ENCODE measurements at regions not wholly inside any gene's neighbourhood (a gene's known extent, or its start where the extent isn't known, plus 50 kb on each side); places are given as distances from the start of the nearest gene placed in this dataset.
"Not testable (repeated sequence)": the region's sequence is repeated elsewhere in the genome, so short reads cannot be mapped to it uniquely, and the experiment has no call there.

GRCh38 chr1:187734427-187734826, 905.7 kb downstream of the PLA2G4A start:
- no peak for DNase-seq (ENCODE audit: extremely low read depth, low read depth)
- TF ChIP-seq CTCF (IDR thresholded peaks at IDR 0.05; ENCODE audit: low read depth, low read length) = no peak

GRCh38 chr1:187744665-187745064, 915.9 kb downstream of the PLA2G4A start:
- DNase-seq (ENCODE audit: extremely low read depth, low read depth) = no peak
- no peak for TF ChIP-seq CTCF (IDR thresholded peaks at IDR 0.05; ENCODE audit: low read depth, low read length)

- DNase-seq (ENCODE audit: extremely low read depth, low read depth) = no peak
- TF ChIP-seq CTCF (IDR thresholded peaks at IDR 0.05; ENCODE audit: low read depth, low read length) = no peak
Measured at GRCh38 chr1:187755536-187755935, 926.8 kb downstream of the PLA2G4A start.

GRCh38 chr1:187756684-187757083, 927.9 kb downstream of the PLA2G4A start:
- not testable (repeated sequence) for DNase-seq (ENCODE audit: extremely low read depth, low read depth)

- DNase-seq (ENCODE audit: extremely low read depth, low read depth) = no peak
- no peak for TF ChIP-seq CTCF (IDR thresholded peaks at IDR 0.05; ENCODE audit: low read depth, low read length)
Measured at GRCh38 chr1:187759825-187760333, 931.1 kb downstream of the PLA2G4A start.

GRCh38 chr1:187762118-187762517, 933.4 kb downstream of the PLA2G4A start:
- no peak for TF ChIP-seq CTCF (IDR thresholded peaks at IDR 0.05; ENCODE audit: low read depth, low read length)
- no peak for DNase-seq (ENCODE audit: extremely low read depth, low read depth)

GRCh38 chr1:187763465-187763864, 934.7 kb downstream of the PLA2G4A start:
- no peak for DNase-seq (ENCODE audit: extremely low read depth, low read depth)
- TF ChIP-seq CTCF (IDR thresholded peaks at IDR 0.05; ENCODE audit: low read depth, low read length) = no peak

- TF ChIP-seq CTCF (IDR thresholded peaks at IDR 0.05; ENCODE audit: low read depth, low read length) = no peak
- no peak for DNase-seq (ENCODE audit: extremely low read depth, low read depth)
Measured at GRCh38 chr1:187763976-187764375, 935.2 kb downstream of the PLA2G4A start.
